CD4-positive, alpha-beta T cell (primary cell): ENCODE measurements at regions not wholly inside any gene's neighbourhood (a gene's known extent, or its start where the extent isn't known, plus 50 kb on each side); places are given as distances from the start of the nearest gene placed in this dataset.
A peak's percentile ranks its signal among the peaks of the same experiment; 100 is the strongest.

Experiments used
- ATAC-seq: fragments of 200-7000 bp; cut with Tn5 transposase; one replicate; pipeline ENCODE4 v1.10.0; 2022; ENCODE audit warnings: mild to moderate bottlenecking; ENCODE audit not compliant: poor library complexity
- CTCF ChIA-PET: fragments of 350-600 bp; sonication (Branson Sonifier 250); formaldehyde crosslinking; loops from one replicate; lab custom pipeline; 2021; ENCODE audit warnings: antibody characterized with exemption, inconsistent platforms; lab: Charles Lee
- POLR2A ChIA-PET: fragments of 350-600 bp; sonication (Branson Sonifier 250); formaldehyde crosslinking; loops from one replicate; lab custom pipeline; 2021; ENCODE audit warnings: antibody characterized with exemption, inconsistent platforms; lab: Charles Lee
- DNase-seq, 14 experiments: peaks; one replicate each; pipeline ENCODE4 v3.0.0-alpha.2; 2013 to 2020; ENCODE audit warnings: mixed read lengths in 2 of 14
- H3K27ac ChIP-seq, 2 donors: one replicate each; pipeline versions ENCODE4 v1.5.1 to v1.7.0; 2013; ENCODE audit warnings: low read length in 2 of 2, low read depth in 1 of 2, mild to moderate bottlenecking in 1 of 2
- H3K27me3 ChIP-seq, 2 experiments: 1 replicate in 1 of 2; 2 replicates in 1 of 2; pipeline versions ENCODE4 v1.6.1 to v1.7.0; 2013; ENCODE audit warnings: low read length in 2 of 2, control low read depth in 1 of 2, mild to moderate bottlenecking in 1 of 2, moderate library complexity in 1 of 2; ENCODE audit not compliant: insufficient read depth in 2 of 2, control insufficient read depth in 1 of 2
- H3K36me3 ChIP-seq: one replicate; pipeline ENCODE4 v1.6.1; 2013; ENCODE audit warnings: low read length, control low read depth; ENCODE audit not compliant: insufficient read depth
- H3K4me1 ChIP-seq: one replicate; pipeline ENCODE4 v1.6.1; 2013; ENCODE audit warnings: low read length, control low read depth; ENCODE audit not compliant: insufficient read depth
- H3K4me3 ChIP-seq: one replicate; pipeline ENCODE4 v1.5.1; 2013; ENCODE audit warnings: mild to moderate bottlenecking, low read length, moderate library complexity
- H3K9me3 ChIP-seq, 2 experiments: 1 replicate in 1 of 2; 2 replicates in 1 of 2; pipeline versions ENCODE4 v1.6.1 to v1.7.0; 2013; ENCODE audit warnings: low read length in 2 of 2, mild to moderate bottlenecking in 2 of 2, control low read depth in 1 of 2, moderate library complexity in 1 of 2; ENCODE audit not compliant: control insufficient read depth in 1 of 2, insufficient read depth in 1 of 2
- H3K27ac Mint-ChIP-seq: one replicate; pipeline ENCODE4 v1.8.0; 2020; ENCODE audit warnings: mixed read lengths
- H3K27me3 Mint-ChIP-seq: one replicate; pipeline ENCODE4 v1.8.0; 2021; ENCODE audit warnings: mixed read lengths
- H3K36me3 Mint-ChIP-seq: one replicate; pipeline ENCODE4 v1.8.0; 2021; ENCODE audit warnings: low read depth, mixed read lengths
- H3K4me1 Mint-ChIP-seq: one replicate; pipeline ENCODE4 v1.8.0; 2021; ENCODE audit warnings: low read depth, mixed read lengths
- H3K4me3 Mint-ChIP-seq: one replicate; pipeline ENCODE4 v1.8.0; 2020; ENCODE audit warnings: mild to moderate bottlenecking, mixed read lengths
- H3K9me3 Mint-ChIP-seq: one replicate; pipeline ENCODE4 v1.8.0; 2020; ENCODE audit warnings: mixed read lengths
- intact Hi-C, 2 experiments: fragments of 100-400 bp; cut with DNase I in 1 of 2; cut with micrococcal nuclease in 1 of 2; formaldehyde crosslinking; loops; one replicate each; pipeline versions ENCODE4 v1.15.1 to v1.9.0; 2023 to 2025; cut with DNase I, micrococcal nuclease
- TF ChIP-seq, protein P1 (sequence below): fragments of 200-600 bp; IDR thresholded peaks from one replicate; pipeline ENCODE4 v1.8.0; 2022; ENCODE audit warnings: antibody characterized with exemption, mild to moderate bottlenecking

GRCh38 chr9:103999375-104000062, 94.6 kb upstream of the SMC2 start:
- Histone ChIP-seq H3K9me3 (peaks cover 0 to 7% of the 10 kb centered on the region in 2 experiments), H3K27ac (no peak overlapping the region), H3K4me3 (no peak overlapping the region), H3K4me1 (no peaks in the 10 kb centered on the region), H3K36me3 (no peaks in the 10 kb centered on the region), H3K27me3 (no peaks in the 10 kb centered on the region)
- no peaks in the 10 kb centered on the region for H3K27me3 Mint-ChIP-seq
- H3K4me1 Mint-ChIP-seq = no peaks in the 10 kb centered on the region
- peak in 1 of 14 experiments; percentile 6 for DNase-seq
- H3K9me3 Mint-ChIP-seq = no peaks in the 10 kb centered on the region
- intact Hi-C loops = no loop called here
- H3K4me3 Mint-ChIP-seq = no peak overlapping the region
- H3K27ac Mint-ChIP-seq = no peak overlapping the region
- ChIA-PET CTCF (no interaction called here), POLR2A (no interaction called here)
- TF ChIP-seq, protein P1, sequence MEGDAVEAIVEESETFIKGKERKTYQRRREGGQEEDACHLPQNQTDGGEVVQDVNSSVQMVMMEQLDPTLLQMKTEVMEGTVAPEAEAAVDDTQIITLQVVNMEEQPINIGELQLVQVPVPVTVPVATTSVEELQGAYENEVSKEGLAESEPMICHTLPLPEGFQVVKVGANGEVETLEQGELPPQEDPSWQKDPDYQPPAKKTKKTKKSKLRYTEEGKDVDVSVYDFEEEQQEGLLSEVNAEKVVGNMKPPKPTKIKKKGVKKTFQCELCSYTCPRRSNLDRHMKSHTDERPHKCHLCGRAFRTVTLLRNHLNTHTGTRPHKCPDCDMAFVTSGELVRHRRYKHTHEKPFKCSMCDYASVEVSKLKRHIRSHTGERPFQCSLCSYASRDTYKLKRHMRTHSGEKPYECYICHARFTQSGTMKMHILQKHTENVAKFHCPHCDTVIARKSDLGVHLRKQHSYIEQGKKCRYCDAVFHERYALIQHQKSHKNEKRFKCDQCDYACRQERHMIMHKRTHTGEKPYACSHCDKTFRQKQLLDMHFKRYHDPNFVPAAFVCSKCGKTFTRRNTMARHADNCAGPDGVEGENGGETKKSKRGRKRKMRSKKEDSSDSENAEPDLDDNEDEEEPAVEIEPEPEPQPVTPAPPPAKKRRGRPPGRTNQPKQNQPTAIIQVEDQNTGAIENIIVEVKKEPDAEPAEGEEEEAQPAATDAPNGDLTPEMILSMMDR = no peak
- no peaks in the 10 kb centered on the region for H3K36me3 Mint-ChIP-seq
- ATAC-seq = no peak

DNA sequence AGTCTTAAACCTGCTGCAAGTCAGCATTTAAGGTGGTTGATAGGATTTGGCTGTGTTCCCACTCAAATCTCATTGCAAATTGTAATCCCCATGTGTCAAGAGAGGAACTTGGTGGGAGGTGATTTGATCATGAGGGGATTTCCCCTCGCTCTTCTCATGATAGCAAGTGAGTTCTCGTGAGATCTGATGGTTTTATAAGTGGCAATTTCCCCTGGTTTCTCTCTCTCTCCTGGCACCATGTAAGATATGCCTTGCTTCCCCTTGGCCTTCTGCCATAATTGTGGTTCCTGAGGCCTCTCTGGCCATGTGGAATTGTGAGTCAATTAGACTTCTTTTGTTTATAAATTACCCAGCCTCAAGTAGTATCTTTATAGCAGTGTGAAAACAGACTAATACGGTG, 84.3 kb upstream of the SMC2 start:
- CTCF ChIA-PET = no interaction called here
- TF ChIP-seq, protein P1 = no peak
- POLR2A ChIA-PET = no interaction called here
- no peaks in the 10 kb centered on the region for H3K9me3 ChIP-seq
- no peak overlapping the region for H3K4me3 ChIP-seq
- ATAC-seq = no peak
- no peaks in the 10 kb centered on the region for H3K27me3 ChIP-seq
- H3K36me3 ChIP-seq = no peaks in the 10 kb centered on the region
- DNase-seq = no peak
- intact Hi-C loops = loop anchor here in 1 of 2 experiments (5.0 kb wide), 1 partner anchor 82 kb away; the partner anchor contains the start of gene SMC2
- Mint-ChIP-seq H3K27me3 (peaks cover 12% of the 10 kb centered on the region), H3K27ac (no peak overlapping the region), H3K4me1 (no peaks in the 10 kb centered on the region), H3K4me3 (no peak overlapping the region), H3K36me3 (no peaks in the 10 kb centered on the region), H3K9me3 (no peaks in the 10 kb centered on the region)
- no peak overlapping the region for H3K27ac ChIP-seq
- H3K4me1 ChIP-seq = no peaks in the 10 kb centered on the region

- H3K4me1 ChIP-seq = no peaks in the 10 kb centered on the region
- H3K27me3 ChIP-seq = peaks cover 0 to 8% of the 10 kb centered on the region in 2 experiments
- no peaks in the 10 kb centered on the region for H3K9me3 ChIP-seq
- no peak overlapping the region for H3K27ac Mint-ChIP-seq
- H3K36me3 Mint-ChIP-seq = no peaks in the 10 kb centered on the region
- H3K27ac ChIP-seq = no peak overlapping the region
- no peak overlapping the region for H3K4me3 ChIP-seq
- no peaks in the 10 kb centered on the region for H3K36me3 ChIP-seq
- peaks cover 2% of the 10 kb centered on the region for H3K9me3 Mint-ChIP-seq
- TF ChIP-seq, protein P1 = no peak
- H3K4me3 Mint-ChIP-seq = no peak overlapping the region
- intact Hi-C loops = loop anchor here (10.0 kb wide), 1 partner anchor 723 kb away; the partner anchor contains the start of gene NIPSNAP3A (in 2 of the 2)
- ChIA-PET CTCF (no interaction called here), POLR2A (no interaction called here)
- ATAC-seq (no peak), DNase-seq (no peak)
- peaks cover 5% of the 10 kb centered on the region for H3K4me1 Mint-ChIP-seq
- H3K27me3 Mint-ChIP-seq = peaks cover under 1% of the 10 kb centered on the region
Observed at GRCh38 chr9:104022083-104022482, 72.0 kb upstream of the SMC2 start.
